Globus pallidus (tissue), 1 donor: ENCODE measurements at regions not wholly inside any gene's neighbourhood (a gene's known extent, or its start where the extent isn't known, plus 50 kb on each side); places are given as distances from the start of the nearest gene placed in this dataset.
"Not testable (repeated sequence)": the region's sequence is repeated elsewhere in the genome, so short reads cannot be mapped to it uniquely, and the experiment has no call there.

Experiments
- DNase-seq: peaks from one replicate; pipeline ENCODE4 v3.0.0-alpha.2; 2015; ENCODE audit warnings: low spot score

GRCh38 chr9:62833323-62834200, 1643.7 kb downstream of the SPATA31A7 start:
- DNase-seq = not testable (repeated sequence)

DNA sequence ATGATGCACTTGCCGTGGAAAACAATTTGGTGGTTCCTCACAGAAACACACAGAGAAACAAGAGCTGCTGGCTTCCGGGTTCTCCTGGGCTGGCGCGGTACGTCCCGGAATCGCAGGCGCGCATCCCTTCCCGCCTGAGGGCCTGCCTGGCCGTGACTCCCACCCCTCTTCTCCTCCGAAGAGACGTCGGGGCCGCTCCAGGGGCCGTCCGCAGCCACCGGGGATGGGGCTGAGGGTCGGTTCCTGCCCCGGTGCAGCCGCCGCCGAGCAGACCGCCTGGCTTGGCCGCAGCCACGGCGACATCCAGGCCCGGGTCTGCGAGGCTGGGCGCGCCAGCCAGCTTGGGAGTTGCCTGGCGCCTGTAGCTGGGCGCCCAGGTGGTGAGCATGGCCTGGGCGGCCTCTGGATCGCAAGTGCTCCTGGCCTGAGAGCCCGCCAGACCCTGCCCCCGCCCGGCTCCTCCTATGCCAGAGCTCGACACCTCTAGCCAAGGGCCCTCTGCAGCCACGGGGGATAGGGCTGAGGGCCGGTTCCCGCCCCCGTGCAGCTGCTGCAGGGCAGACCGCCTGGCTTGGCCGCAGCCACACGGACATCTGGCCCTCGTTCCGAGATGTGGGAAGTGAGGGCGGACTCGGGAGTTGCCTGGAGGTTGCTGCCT, 1647.5 kb downstream of the SPATA31A7 start:
- peak; percentile 45 for DNase-seq

- peak; percentile 92 for DNase-seq
Observed at GRCh38 chr9:62838024-62838718, 1648.3 kb downstream of the SPATA31A7 start.

- DNase-seq = not testable (repeated sequence)
Observed at GRCh38 chr9:62839168-62839567, 1649.3 kb downstream of the SPATA31A7 start.

- DNase-seq = not testable (repeated sequence)
Observed at GRCh38 chr9:62843145-62843544, 1653.3 kb downstream of the SPATA31A7 start.

- not testable (repeated sequence) for DNase-seq
Observed at GRCh38 chr9:62843706-62844290, 1654.0 kb downstream of the SPATA31A7 start.

- not testable (repeated sequence) for DNase-seq
Observed at GRCh38 chr9:62844681-62845185, 1654.9 kb downstream of the SPATA31A7 start.

- DNase-seq = not testable (repeated sequence)
Observed at GRCh38 chr9:62848258-62848657, 1658.4 kb downstream of the SPATA31A7 start.

GRCh38 chr9:62849991-62850390, 1660.2 kb downstream of the SPATA31A7 start:
- DNase-seq = not testable (repeated sequence)

- not testable (repeated sequence) for DNase-seq
Observed at GRCh38 chr9:62857280-62857679, 1667.4 kb downstream of the SPATA31A7 start.

DNA sequence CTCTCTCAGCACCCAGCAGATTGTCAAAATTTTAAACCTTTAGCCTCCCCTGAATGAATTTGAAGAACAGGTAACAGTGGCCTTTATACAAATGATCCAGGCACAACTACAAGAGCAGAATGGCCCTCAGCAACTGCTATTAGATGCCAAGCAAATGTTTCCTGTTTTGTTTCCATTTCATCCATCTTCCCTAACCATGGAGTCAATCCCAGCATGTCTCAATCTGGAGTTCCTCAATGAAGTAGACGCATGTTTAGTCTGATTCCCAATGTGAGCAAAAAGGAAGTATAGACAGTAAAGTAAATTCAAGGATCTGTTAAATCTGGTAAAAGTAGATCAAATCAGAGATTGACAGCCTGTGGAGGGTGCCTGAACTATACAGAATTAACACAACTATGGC, 1668.4 kb downstream of the SPATA31A7 start:
- not testable (repeated sequence) for DNase-seq

DNA sequence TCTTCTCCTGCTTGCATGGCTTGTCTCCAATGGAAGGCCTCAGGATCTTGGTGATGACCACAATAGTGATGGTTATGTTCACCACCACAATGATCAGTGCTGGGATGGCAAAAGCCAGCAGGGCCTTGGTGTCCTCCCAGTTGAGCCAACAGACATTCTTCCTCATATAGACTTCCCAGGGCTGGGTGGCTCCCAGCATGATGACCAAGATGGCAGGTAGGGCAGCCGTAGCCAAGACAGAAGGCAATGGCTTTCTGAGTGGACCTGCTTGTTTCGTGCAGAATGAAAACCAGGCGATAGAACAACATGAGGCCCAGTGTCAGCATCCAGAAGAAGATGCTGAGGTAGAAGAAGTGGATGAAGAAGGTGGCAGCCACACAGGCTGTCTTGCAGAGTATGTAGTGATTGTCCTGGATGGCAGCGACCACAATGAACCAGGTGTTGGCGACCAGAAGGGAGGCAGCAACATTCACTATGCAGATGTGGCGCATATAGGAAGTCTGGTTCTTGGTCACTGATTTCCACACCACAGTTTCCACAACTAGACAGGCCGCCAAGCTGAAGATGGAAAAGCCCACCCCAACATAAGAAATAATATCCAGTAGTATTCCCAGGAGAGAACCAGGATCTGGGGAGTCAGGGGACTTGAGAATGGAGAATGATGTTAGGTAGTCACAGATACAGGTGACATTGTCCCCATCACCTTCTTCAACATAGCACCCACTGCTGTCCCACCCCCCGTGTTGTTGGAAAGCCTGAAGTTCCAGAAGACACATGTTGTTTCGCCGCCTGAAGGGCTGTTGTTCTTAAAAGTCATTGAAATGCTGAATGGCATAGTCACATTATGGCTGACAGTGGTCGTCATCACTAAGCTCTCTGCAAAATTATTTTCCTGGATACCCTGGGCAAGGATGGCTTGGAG, 1671.4 kb downstream of the SPATA31A7 start:
- not testable (repeated sequence) for DNase-seq

GRCh38 chr9:62862180-62862579, 1672.3 kb downstream of the SPATA31A7 start:
- not testable (repeated sequence) for DNase-seq

GRCh38 chr9:62863319-62863718, 1673.5 kb downstream of the SPATA31A7 start:
- peak; percentile 60 for DNase-seq

- DNase-seq = not testable (repeated sequence)
Observed at GRCh38 chr9:62863867-62864266, 1674.0 kb downstream of the SPATA31A7 start.

DNA sequence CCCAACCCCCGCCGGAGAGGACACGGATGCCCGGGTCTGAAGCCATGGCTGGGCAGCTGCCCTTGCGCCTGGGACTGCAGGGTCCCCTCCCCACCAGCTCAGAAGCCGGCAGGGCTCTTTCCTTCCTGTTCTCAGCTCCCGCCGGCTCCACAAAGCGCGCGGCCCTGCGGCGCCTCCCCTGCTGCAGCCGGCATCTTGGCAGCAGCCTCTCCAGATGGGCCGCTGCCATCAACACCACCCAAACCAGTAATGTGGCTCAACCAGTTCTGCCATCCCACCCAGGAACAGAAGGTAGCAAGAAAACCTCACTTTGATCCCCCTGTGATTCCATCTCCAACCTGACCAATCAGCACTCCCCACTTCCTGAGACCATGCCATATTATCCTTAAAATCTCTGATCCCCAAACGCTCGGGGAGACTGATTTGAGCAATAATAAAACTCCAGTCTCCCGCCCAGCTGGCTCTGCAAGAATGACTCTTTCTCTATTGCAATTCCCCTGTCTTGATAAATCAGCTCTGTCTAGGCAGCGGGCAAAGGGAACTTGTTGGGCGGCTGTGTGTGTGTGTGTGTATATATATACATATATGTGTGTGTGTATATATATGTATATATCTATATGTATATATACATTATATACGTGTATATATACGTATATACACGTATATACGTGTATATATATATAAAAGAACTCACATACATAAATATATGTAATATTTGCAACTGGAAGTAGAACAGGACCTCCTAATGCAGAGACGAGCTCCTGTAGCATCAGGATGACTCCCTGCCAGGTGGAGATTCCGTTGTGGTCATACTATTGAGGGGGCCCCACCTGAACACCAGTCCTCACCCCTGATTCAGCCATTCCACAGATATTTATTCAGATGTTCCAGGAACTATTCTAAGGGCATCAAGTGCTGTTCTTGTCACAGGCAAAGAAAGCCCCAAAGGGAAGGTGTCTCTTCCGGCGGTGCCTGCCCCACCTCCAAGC, 1674.9 kb downstream of the SPATA31A7 start:
- peak; percentile 75 for DNase-seq

- not testable (repeated sequence) for DNase-seq
Observed at GRCh38 chr9:62869061-62869460, 1679.2 kb downstream of the SPATA31A7 start.

GRCh38 chr9:62871765-62872164, 1681.9 kb downstream of the SPATA31A7 start:
- DNase-seq = not testable (repeated sequence)

DNA sequence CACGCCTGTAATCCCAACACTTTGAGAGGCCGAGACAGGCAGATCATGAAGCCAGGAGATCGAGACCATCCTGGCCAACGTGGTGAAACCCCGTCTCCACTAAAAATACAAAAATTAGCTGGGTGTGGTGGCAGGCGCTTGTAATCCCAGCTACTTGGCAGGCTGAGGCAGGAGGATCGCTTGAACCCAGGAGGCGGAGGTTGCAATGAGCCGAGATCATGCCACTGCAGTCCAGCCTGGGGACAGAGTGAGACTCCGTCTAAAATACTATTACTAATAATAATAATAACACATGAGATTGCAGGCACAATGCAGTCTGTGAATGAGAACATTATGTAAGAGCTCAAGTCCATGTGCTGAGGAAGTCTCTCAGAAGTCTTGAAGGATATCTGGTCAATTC, 1684.4 kb downstream of the SPATA31A7 start:
- not testable (repeated sequence) for DNase-seq
